ENCODE measurements at regions not wholly inside any gene's neighbourhood (a gene's known extent, or its start where the extent isn't known, plus 50 kb on each side); places are given as distances from the start of the nearest gene placed in this dataset.

DNA sequence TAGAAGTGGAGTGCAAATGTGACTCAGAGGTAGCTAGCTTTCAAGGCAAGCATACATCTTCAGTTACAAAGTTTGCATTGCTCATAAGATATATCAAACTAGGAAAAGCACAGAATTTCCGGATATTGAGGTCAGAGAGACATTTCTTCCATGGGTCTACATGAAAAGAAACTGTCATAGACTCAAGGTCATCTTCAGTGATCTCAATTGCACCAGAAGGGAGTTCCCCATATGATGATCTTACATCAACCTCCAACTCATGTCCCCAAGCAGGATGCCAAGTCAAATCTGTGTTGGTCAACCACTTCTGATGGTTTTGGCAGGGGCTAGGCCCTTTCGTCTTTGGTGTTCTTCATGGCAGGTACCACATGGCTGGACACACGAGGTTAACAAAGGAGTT lies 459.9 kb upstream of the MAF start:
- Histone ChIP-seq H3K79me2 (ENCODE audit: insufficient read depth, low read length) (no peaks in the 10 kb centered on the region), H3K9me2 (replicated peaks; ENCODE audit: insufficient read depth, low read length) (no peaks in the 10 kb centered on the region), H3K4me3 (ENCODE audit: insufficient read depth, low read length, poor library complexity, severe bottlenecking) (no peak overlapping the region), H3K36me3 (ENCODE audit: low read length) (no peaks in the 10 kb centered on the region), H4K20me1 (ENCODE audit: low read depth, low read length) (no peaks in the 10 kb centered on the region), H3K27ac (ENCODE audit: low read depth, low read length) (no peak overlapping the region), H3K9ac (ENCODE audit: low read length) (no peak overlapping the region), H3K4me2 (ENCODE audit: low read depth, low read length, poor library complexity, severe bottlenecking) (no peak overlapping the region), H2AFZ (ENCODE audit: low read depth, low read length, severe bottlenecking) (no peak overlapping the region), H3K9me3 (ENCODE audit: insufficient read depth, low read length) (no peaks in the 10 kb centered on the region), H3K27me3 (ENCODE audit: low read length) (no peaks in the 10 kb centered on the region), H3F3A (ENCODE audit: insufficient read depth) (no peaks in the 10 kb centered on the region)
- TF ChIP-seq EZH2phosphoT487 (conservative IDR thresholded peaks at IDR 0.05; ENCODE audit: low read length), result no peak
- TF ChIP-seq, protein P1, sequence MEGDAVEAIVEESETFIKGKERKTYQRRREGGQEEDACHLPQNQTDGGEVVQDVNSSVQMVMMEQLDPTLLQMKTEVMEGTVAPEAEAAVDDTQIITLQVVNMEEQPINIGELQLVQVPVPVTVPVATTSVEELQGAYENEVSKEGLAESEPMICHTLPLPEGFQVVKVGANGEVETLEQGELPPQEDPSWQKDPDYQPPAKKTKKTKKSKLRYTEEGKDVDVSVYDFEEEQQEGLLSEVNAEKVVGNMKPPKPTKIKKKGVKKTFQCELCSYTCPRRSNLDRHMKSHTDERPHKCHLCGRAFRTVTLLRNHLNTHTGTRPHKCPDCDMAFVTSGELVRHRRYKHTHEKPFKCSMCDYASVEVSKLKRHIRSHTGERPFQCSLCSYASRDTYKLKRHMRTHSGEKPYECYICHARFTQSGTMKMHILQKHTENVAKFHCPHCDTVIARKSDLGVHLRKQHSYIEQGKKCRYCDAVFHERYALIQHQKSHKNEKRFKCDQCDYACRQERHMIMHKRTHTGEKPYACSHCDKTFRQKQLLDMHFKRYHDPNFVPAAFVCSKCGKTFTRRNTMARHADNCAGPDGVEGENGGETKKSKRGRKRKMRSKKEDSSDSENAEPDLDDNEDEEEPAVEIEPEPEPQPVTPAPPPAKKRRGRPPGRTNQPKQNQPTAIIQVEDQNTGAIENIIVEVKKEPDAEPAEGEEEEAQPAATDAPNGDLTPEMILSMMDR (IDR thresholded peaks at IDR 0.05; ENCODE audit: insufficient read depth, low read length, poor library complexity, severe bottlenecking), result no peak

DNA sequence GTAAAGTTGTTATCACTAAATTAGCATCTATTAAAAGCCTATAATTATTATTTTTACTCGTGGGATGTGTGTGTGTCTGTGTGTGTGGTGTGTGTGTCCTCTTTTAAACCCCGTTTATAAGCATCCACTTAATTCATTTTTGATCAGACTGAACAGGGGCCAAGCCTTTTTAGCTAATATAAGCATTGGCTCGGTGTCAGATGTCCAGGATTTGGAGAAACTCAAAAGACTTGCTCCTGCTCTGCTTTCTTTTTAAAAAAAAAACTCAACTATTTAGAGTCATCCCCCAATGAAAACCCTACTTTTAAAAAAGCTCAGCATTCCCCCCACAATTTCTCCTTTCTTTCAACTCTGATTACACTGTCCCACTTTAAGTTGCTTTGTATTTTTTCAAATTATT lies 459.3 kb upstream of the MAF start:
- H3K27me3 ChIP-seq (ENCODE audit: low read length), result no peaks in the 10 kb centered on the region
- no peak overlapping the region for H3K27ac ChIP-seq (ENCODE audit: low read depth, low read length)
- H3K9me3 ChIP-seq (ENCODE audit: insufficient read depth, low read length), result no peaks in the 10 kb centered on the region

DNA sequence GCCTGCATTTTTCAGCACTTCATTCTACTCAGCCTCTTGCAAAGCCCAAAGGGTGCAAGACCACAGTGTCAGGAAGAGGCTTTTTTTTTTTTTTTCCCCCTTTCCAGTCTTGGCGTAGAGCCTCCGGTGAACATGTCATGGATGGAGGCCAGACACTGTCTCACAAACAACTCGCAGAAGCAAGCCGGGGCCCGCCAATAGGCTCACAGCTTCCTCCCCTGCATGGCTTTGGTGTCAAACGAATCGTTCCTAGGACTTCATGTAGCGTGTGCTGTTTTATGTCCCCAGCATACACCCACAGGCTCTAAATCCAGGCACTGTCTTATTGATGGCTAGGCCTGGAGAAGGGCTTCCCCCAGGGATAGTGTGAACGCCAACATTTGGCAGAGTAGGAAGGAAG lies 457.7 kb upstream of the MAF start:
- no peaks in the 10 kb centered on the region for H3F3A ChIP-seq (ENCODE audit: insufficient read depth)
- H3K79me2 ChIP-seq (ENCODE audit: insufficient read depth, low read length), result no peaks in the 10 kb centered on the region
- no peaks in the 10 kb centered on the region for H3K9me3 ChIP-seq (ENCODE audit: insufficient read depth, low read length)
- H4K20me1 ChIP-seq (ENCODE audit: low read depth, low read length), result no peaks in the 10 kb centered on the region
- H3K4me3 ChIP-seq (ENCODE audit: insufficient read depth, low read length, poor library complexity, severe bottlenecking), result no peak overlapping the region
- TF ChIP-seq EZH2phosphoT487 (conservative IDR thresholded peaks at IDR 0.05; ENCODE audit: low read length), result no peak
- TF ChIP-seq, protein P1 (IDR thresholded peaks at IDR 0.05; ENCODE audit: insufficient read depth, low read length, poor library complexity, severe bottlenecking), result no peak
- H3K27me3 ChIP-seq (ENCODE audit: low read length), result no peaks in the 10 kb centered on the region
- no peak overlapping the region for H3K9ac ChIP-seq (ENCODE audit: low read length)
- H3K9me2 ChIP-seq (replicated peaks; ENCODE audit: insufficient read depth, low read length), result no peaks in the 10 kb centered on the region
- H3K27ac ChIP-seq (ENCODE audit: low read depth, low read length), result no peak overlapping the region
- no peaks in the 10 kb centered on the region for H3K36me3 ChIP-seq (ENCODE audit: low read length)
- no peak overlapping the region for H3K4me2 ChIP-seq (ENCODE audit: low read depth, low read length, poor library complexity, severe bottlenecking)
- H2AFZ ChIP-seq (ENCODE audit: low read depth, low read length, severe bottlenecking), result no peak overlapping the region

More for the DNA sequence above, 459.3 kb upstream of the MAF start:
- no peak overlapping the region for H2AFZ ChIP-seq (ENCODE audit: low read depth, low read length, severe bottlenecking)
- no peaks in the 10 kb centered on the region for H3K79me2 ChIP-seq (ENCODE audit: insufficient read depth, low read length)
- H3K36me3 ChIP-seq (ENCODE audit: low read length), result no peaks in the 10 kb centered on the region
- no peak overlapping the region for H3K4me3 ChIP-seq (ENCODE audit: insufficient read depth, low read length, poor library complexity, severe bottlenecking)
- TF ChIP-seq EZH2phosphoT487 (conservative IDR thresholded peaks at IDR 0.05; ENCODE audit: low read length), result no peak
- TF ChIP-seq, protein P1 (IDR thresholded peaks at IDR 0.05; ENCODE audit: insufficient read depth, low read length, poor library complexity, severe bottlenecking), result no peak
- H3F3A ChIP-seq (ENCODE audit: insufficient read depth), result no peaks in the 10 kb centered on the region
- H3K4me2 ChIP-seq (ENCODE audit: low read depth, low read length, poor library complexity, severe bottlenecking), result no peak overlapping the region
- H3K9ac ChIP-seq (ENCODE audit: low read length), result no peak overlapping the region
- H4K20me1 ChIP-seq (ENCODE audit: low read depth, low read length), result no peaks in the 10 kb centered on the region
- H3K9me2 ChIP-seq (replicated peaks; ENCODE audit: insufficient read depth, low read length), result no peaks in the 10 kb centered on the region

Data from SU-DHL-6 (cell line).